ENCODE measurements at regions not wholly inside any gene's neighbourhood (a gene's known extent, or its start where the extent isn't known, plus 50 kb on each side); places are given as distances from the start of the nearest gene placed in this dataset.

GRCh38 chr3:146306656-146307455 lies 56.0 kb upstream of the PLSCR4 start:
- Histone ChIP-seq H3K56ac (replicated peaks; ENCODE audit: insufficient read length, low read depth, low read length) (no peak overlapping the region), H2BK20ac (ENCODE audit: low read length) (no peak overlapping the region), H4K8ac (ENCODE audit: extremely low read depth, insufficient read depth, low read length) (no peak overlapping the region), H3K79me2 (ENCODE audit: control insufficient read depth in 1 of 2, insufficient read depth in 2 of 2, low read length in 2 of 2) (no peaks in the 10 kb centered on the region), H3K79me1 (ENCODE audit: low read depth, low read length) (no peaks in the 10 kb centered on the region), H3K9ac (replicated peaks in 1 of 4; ENCODE audit: extremely low read depth in 1 of 4, low read depth in 3 of 4, low read length in 3 of 4) (no peak overlapping the region), H3K27ac (ENCODE audit: low read depth, low read length) (no peak overlapping the region), H2AFZ (ENCODE audit: low read length) (no peak overlapping the region), H4K20me1 (replicated peaks in 1 of 2; ENCODE audit: control insufficient read depth in 1 of 2, insufficient read depth in 2 of 2, low read length in 2 of 2) (no peaks in the 10 kb centered on the region), H4K91ac (replicated peaks; ENCODE audit: insufficient read length, low read length) (no peak overlapping the region), H4K5ac (ENCODE audit: insufficient read length, low read depth, low read length) (no peak overlapping the region), H2AK5ac (ENCODE audit: low read depth, low read length) (no peak overlapping the region), H3K27me3 (replicated peaks in 1 of 4; ENCODE audit: control insufficient read depth in 3 of 4, extremely low read depth in 1 of 4, insufficient read depth in 3 of 4, low read length in 3 of 4) (no peaks in the 10 kb centered on the region), H2BK12ac (ENCODE audit: low read depth, low read length) (no peak overlapping the region), H3K4me1 (replicated peaks in 1 of 4; ENCODE audit: control insufficient read depth in 3 of 4, insufficient read depth in 4 of 4, low read length in 3 of 4) (no peaks in the 10 kb centered on the region), H3K4me2 (ENCODE audit: insufficient read depth in 1 of 2, low read depth in 2 of 2, low read length in 2 of 2) (no peak overlapping the region), H3K23ac (ENCODE audit: insufficient read length) (no peak overlapping the region), H3K36me3 (ENCODE audit: control insufficient read depth in 2 of 4, insufficient read depth in 4 of 4, low read length in 3 of 4) (no peaks in the 10 kb centered on the region), H3K4me3 (ENCODE audit: extremely low read depth in 1 of 4, insufficient read depth in 2 of 4, low read depth in 3 of 4, low read length in 4 of 4) (no peak overlapping the region), H3K18ac (ENCODE audit: extremely low read depth, low read length) (no peak overlapping the region), H3K9me3 (ENCODE audit: insufficient read depth in 2 of 2, low read depth in 1 of 2, low read length in 1 of 2) (no peaks in the 10 kb centered on the region), H2BK15ac (ENCODE audit: low read length) (no peak overlapping the region), H2BK120ac (replicated peaks; ENCODE audit: low read depth, low read length) (no peak overlapping the region), H3K23me2 (ENCODE audit: low read depth, low read length) (no peaks in the 10 kb centered on the region), H3K14ac (ENCODE audit: insufficient read length) (no peak overlapping the region), H2BK5ac (ENCODE audit: low read depth, low read length) (no peak overlapping the region), H3K4ac (replicated peaks; ENCODE audit: insufficient read length, low read depth, low read length) (no peak overlapping the region)
- FAIRE-seq (no peak), DNase-seq (ENCODE audit: low read depth in 1 of 2, low spot score in 2 of 2) (no peak)
- WGBS, 2 experiments (ENCODE audit: extremely low coverage in 1 of 2, insufficient coverage in 1 of 2, insufficient read length in 1 of 2, insufficient replicate concordance in 2 of 2, low coverage in 1 of 2, low lambda C conversion rate in 2 of 2, missing lambda C conversion rate in 1 of 2), result 91% methylated on average over 7 of the region's 7 CpGs; no CpG with 5 or more reads in 1 of the 2 experiments
- ChIA-PET CTCF (ENCODE audit: partially characterized antibody) (interaction anchor here (0.6 to 1.4 kb wide), 2 partner anchors 20 to 117 kb away, joined by 3 read pairs; no protein-coding TSS in a partner anchor), POLR2A (ENCODE audit: partially characterized antibody) (no interaction called here)
- TF ChIP-seq POLR2AphosphoS5 (IDR thresholded peaks at IDR 0.05; ENCODE audit: low read depth, low read length) (no peak), NANOG (IDR thresholded peaks at IDR 0.05; ENCODE audit: insufficient read depth, low read depth, low read length, poor library complexity, severe bottlenecking) (no peak), ATF3 (IDR thresholded peaks at IDR 0.05; ENCODE audit: insufficient read depth, low read depth, low read length) (no peak), KDM1A (IDR thresholded peaks at IDR 0.05; ENCODE audit: borderline replicate concordance, low read length) (no peak), ASH2L (IDR thresholded peaks at IDR 0.05; ENCODE audit: low read length) (no peak), RBBP5 (IDR thresholded peaks at IDR 0.05; ENCODE audit: borderline replicate concordance, low read depth, low read length) (no peak), CBX8 (IDR thresholded peaks at IDR 0.05; ENCODE audit: borderline replicate concordance, low read depth, low read length) (no peak), HDAC2 (IDR thresholded peaks at IDR 0.05; ENCODE audit: borderline replicate concordance in 1 of 2, low read depth in 2 of 2, low read length in 2 of 2) (no peak), E2F6 (IDR thresholded peaks at IDR 0.05) (no peak), JUN (IDR thresholded peaks at IDR 0.05; ENCODE audit: low read depth, low read length) (no peak), GTF2F1 (IDR thresholded peaks at IDR 0.05; ENCODE audit: borderline replicate concordance, low read depth, low read length) (no peak), SRF (IDR thresholded peaks at IDR 0.05; ENCODE audit: low read depth, low read length) (no peak)
